Glutamatergic neuron (in vitro differentiated cells): ENCODE measurements at regions not wholly inside any gene's neighbourhood (a gene's known extent, or its start where the extent isn't known, plus 50 kb on each side); places are given as distances from the start of the nearest gene placed in this dataset.
A peak's percentile ranks its signal among the peaks of the same experiment; 100 is the strongest.

Experiments
- DNase-seq: peaks from one replicate; pipeline ENCODE4 v3.0.0; 2022
- H3K27ac Mint-ChIP-seq: one replicate; pipeline ENCODE4 v1.8.0; 2020; ENCODE audit warnings: mild to moderate bottlenecking, mixed read lengths, inconsistent platforms; ENCODE audit not compliant: unreplicated experiment
- H3K27me3 Mint-ChIP-seq: one replicate; pipeline ENCODE4 v1.8.0; 2020; ENCODE audit warnings: mild to moderate bottlenecking, moderate library complexity, mixed read lengths, inconsistent platforms; ENCODE audit not compliant: unreplicated experiment
- H3K36me3 Mint-ChIP-seq: one replicate; pipeline ENCODE4 v1.8.0; 2020; ENCODE audit warnings: mild to moderate bottlenecking, mixed read lengths, inconsistent platforms; ENCODE audit not compliant: unreplicated experiment
- H3K4me1 Mint-ChIP-seq: one replicate; pipeline ENCODE4 v1.8.0; 2020; ENCODE audit warnings: mild to moderate bottlenecking, low read depth, mixed read lengths, inconsistent platforms; ENCODE audit not compliant: unreplicated experiment
- H3K4me3 Mint-ChIP-seq: one replicate; pipeline ENCODE4 v1.8.0; 2020; ENCODE audit warnings: mild to moderate bottlenecking, mixed read lengths, inconsistent platforms; ENCODE audit not compliant: unreplicated experiment
- H3K9me3 Mint-ChIP-seq: one replicate; pipeline ENCODE4 v1.8.0; 2020; ENCODE audit warnings: mild to moderate bottlenecking, moderate library complexity, mixed read lengths, inconsistent platforms; ENCODE audit not compliant: unreplicated experiment
- TF ChIP-seq, protein P1 (sequence below): fragments of 200-600 bp; sonication (generic); IDR thresholded peaks from one replicate; pipeline ENCODE4 v1.5.0; 2021; ENCODE audit not compliant: partially characterized antibody, unreplicated experiment

- Mint-ChIP-seq H3K27ac (peak overlapping the region; percentile 88), H3K4me1 (peaks cover 45% of the 10 kb centered on the region), H3K4me3 (peak overlapping the region; percentile 57), H3K27me3 (peaks cover 15% of the 10 kb centered on the region), H3K36me3 (no peaks in the 10 kb centered on the region), H3K9me3 (peaks cover 14% of the 10 kb centered on the region)
- peak; percentile 65 for DNase-seq
- TF ChIP-seq, protein P1, sequence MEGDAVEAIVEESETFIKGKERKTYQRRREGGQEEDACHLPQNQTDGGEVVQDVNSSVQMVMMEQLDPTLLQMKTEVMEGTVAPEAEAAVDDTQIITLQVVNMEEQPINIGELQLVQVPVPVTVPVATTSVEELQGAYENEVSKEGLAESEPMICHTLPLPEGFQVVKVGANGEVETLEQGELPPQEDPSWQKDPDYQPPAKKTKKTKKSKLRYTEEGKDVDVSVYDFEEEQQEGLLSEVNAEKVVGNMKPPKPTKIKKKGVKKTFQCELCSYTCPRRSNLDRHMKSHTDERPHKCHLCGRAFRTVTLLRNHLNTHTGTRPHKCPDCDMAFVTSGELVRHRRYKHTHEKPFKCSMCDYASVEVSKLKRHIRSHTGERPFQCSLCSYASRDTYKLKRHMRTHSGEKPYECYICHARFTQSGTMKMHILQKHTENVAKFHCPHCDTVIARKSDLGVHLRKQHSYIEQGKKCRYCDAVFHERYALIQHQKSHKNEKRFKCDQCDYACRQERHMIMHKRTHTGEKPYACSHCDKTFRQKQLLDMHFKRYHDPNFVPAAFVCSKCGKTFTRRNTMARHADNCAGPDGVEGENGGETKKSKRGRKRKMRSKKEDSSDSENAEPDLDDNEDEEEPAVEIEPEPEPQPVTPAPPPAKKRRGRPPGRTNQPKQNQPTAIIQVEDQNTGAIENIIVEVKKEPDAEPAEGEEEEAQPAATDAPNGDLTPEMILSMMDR = no peak
Observed at GRCh38 chr5:133869519-133870335, 98.7 kb downstream of the C5orf15 start.

DNA sequence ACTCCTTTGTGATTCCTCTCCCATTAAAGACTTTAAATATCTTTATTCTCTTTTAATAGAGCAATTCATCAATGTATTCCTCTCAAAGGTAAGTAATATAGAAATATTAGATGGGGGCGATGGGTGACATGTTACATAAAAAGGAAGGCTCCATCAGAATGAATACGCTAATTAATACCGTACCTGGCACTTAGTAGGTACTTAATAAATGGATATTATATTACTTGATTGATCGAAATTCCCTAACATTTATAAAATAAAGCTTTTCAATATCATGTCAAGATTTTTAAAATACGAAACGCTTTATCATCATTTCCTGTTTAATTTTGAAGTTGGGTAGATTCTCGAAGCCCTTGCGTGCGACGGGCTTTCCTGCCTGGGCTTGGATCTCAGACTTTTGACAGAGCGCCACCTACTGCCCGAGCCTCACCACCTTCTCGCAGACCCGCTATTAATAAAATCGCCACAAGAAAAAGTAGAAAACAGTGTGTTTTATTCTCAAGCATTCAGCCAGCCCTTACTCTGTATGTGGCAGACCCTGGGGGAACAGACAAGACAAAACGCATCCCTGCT, 99.4 kb downstream of the C5orf15 start:
- H3K4me3 Mint-ChIP-seq = peak overlapping the region; percentile 57

DNA sequence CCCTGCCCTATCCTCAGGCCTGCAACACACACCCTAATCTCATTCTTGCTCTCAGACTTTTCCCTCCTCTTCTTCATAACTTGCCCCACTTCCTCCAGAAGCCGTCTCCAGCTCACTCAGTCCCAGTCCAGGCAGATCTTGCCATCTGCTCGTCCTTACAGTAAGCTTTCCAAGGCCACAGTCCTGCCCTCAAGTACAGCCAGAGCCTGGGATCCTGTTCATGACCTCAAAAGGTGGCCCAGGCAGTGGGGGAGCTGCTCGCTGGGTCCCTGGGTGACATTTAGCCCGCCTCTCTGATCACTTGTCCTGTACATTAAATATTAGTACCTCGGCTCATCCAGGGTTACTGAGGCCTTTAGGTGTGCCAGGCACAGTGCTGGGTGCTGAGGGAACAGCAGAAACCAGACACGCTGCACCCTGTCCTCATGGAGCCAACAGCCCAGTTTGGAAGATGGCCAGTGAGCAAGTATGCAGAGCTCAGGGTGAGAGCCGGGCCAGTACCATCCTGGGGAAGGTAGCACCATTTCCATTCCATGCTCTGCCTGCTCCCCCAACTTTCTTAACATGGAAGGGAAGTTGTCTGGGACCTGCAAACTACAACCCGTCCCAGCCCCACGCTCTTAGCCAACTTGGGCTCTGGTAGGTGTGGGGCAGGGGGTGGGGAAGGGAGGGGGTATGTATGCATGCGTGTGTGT, 100.4 kb downstream of the C5orf15 start:
- no peak for DNase-seq
- H3K4me1 Mint-ChIP-seq = peaks cover 51% of the 10 kb centered on the region
- H3K9me3 Mint-ChIP-seq = peaks cover 15% of the 10 kb centered on the region
- H3K27me3 Mint-ChIP-seq = peaks cover 15% of the 10 kb centered on the region
- no peak overlapping the region for H3K27ac Mint-ChIP-seq
- TF ChIP-seq, protein P1 = no peak
- H3K36me3 Mint-ChIP-seq = no peaks in the 10 kb centered on the region
- H3K4me3 Mint-ChIP-seq = peak overlapping the region; percentile 9

More for the DNA sequence above, 99.4 kb downstream of the C5orf15 start:
- Mint-ChIP-seq H3K9me3 (peaks cover 13% of the 10 kb centered on the region), H3K4me1 (peaks cover 51% of the 10 kb centered on the region), H3K36me3 (no peaks in the 10 kb centered on the region), H3K27me3 (peaks cover 15% of the 10 kb centered on the region), H3K27ac (peak overlapping the region; percentile 88)
- peak; percentile 85 for DNase-seq
- TF ChIP-seq, protein P1 = peak; percentile 77

- Mint-ChIP-seq H3K27ac (peak overlapping the region; percentile 28), H3K4me3 (no peak overlapping the region), H3K36me3 (no peaks in the 10 kb centered on the region), H3K9me3 (peaks cover 15% of the 10 kb centered on the region), H3K4me1 (peaks cover 51% of the 10 kb centered on the region), H3K27me3 (peaks cover 15% of the 10 kb centered on the region)
- no peak for DNase-seq
- TF ChIP-seq, protein P1 = no peak
Observed at GRCh38 chr5:133867341-133867740, 101.1 kb downstream of the C5orf15 start.
